Astrocyte (in vitro differentiated cells and primary cell): ENCODE measurements at regions not wholly inside any gene's neighbourhood (a gene's known extent, or its start where the extent isn't known, plus 50 kb on each side); places are given as distances from the start of the nearest gene placed in this dataset.

Experiments
- DNase-seq: peaks from one replicate; pipeline ENCODE4 v3.0.0-alpha.2; 2010; ENCODE audit warnings: low read depth
- FAIRE-seq: peaks from 2 replicates; lab custom pipeline; 2011; peaks lifted over from hg19 to GRCh38; lab: Jason Lieb, UNC
- H2AFZ ChIP-seq: 2 replicates; pipeline ENCODE4 v1.6.0; 2012; ENCODE audit warnings: low read depth, low read length, inconsistent platforms
- H3K27ac ChIP-seq: 2 replicates; pipeline ENCODE4 v1.5.1; 2011; ENCODE audit warnings: low read depth, low read length, inconsistent platforms
- H3K27me3 ChIP-seq: 2 replicates; pipeline ENCODE4 v1.6.0; 2011; ENCODE audit warnings: low read length, inconsistent platforms; ENCODE audit not compliant: insufficient read depth
- H3K36me3 ChIP-seq: 2 replicates; pipeline ENCODE4 v1.5.1; 2011; ENCODE audit warnings: low read length, inconsistent platforms; ENCODE audit not compliant: insufficient read depth
- H3K4me1 ChIP-seq: 2 replicates; pipeline ENCODE4 v1.5.1; 2011; ENCODE audit warnings: low read length, inconsistent platforms; ENCODE audit not compliant: insufficient read depth
- H3K4me2 ChIP-seq: 2 replicates; pipeline ENCODE4 v1.6.0; 2012; ENCODE audit warnings: low read length, inconsistent platforms
- H3K4me3 ChIP-seq: 2 replicates; pipeline ENCODE4 v1.5.1; 2011; ENCODE audit warnings: low read depth, mild to moderate bottlenecking, low read length, inconsistent platforms; ENCODE audit not compliant: insufficient read depth
- H3K79me2 ChIP-seq: 2 replicates; pipeline ENCODE4 v1.6.0; 2012; ENCODE audit warnings: mild to moderate bottlenecking, low read length, inconsistent platforms; ENCODE audit not compliant: insufficient read depth
- H3K9ac ChIP-seq: 2 replicates; pipeline ENCODE4 v1.6.0; 2012; ENCODE audit warnings: mild to moderate bottlenecking, low read length, inconsistent platforms
- H3K9me3 ChIP-seq: 2 replicates; pipeline ENCODE4 v1.5.1; 2012; ENCODE audit warnings: low read depth, mild to moderate bottlenecking, low read length, inconsistent platforms; ENCODE audit not compliant: insufficient read depth
- H4K20me1 ChIP-seq: 2 replicates; pipeline ENCODE4 v1.6.0; 2012; ENCODE audit warnings: low read length, inconsistent platforms; ENCODE audit not compliant: insufficient read depth
- H3K27ac Mint-ChIP-seq: one replicate; pipeline ENCODE4 v1.8.0; 2021; ENCODE audit warnings: mild to moderate bottlenecking, mixed read lengths; ENCODE audit not compliant: unreplicated experiment
- H3K27me3 Mint-ChIP-seq: one replicate; pipeline ENCODE4 v1.8.0; 2021; ENCODE audit warnings: low read depth, mixed read lengths; ENCODE audit not compliant: unreplicated experiment
- H3K36me3 Mint-ChIP-seq: one replicate; pipeline ENCODE4 v1.8.0; 2021; ENCODE audit warnings: low read depth, mixed read lengths; ENCODE audit not compliant: unreplicated experiment
- H3K4me1 Mint-ChIP-seq: one replicate; pipeline ENCODE4 v1.8.0; 2021; ENCODE audit warnings: low read depth, mixed read lengths; ENCODE audit not compliant: unreplicated experiment
- H3K4me3 Mint-ChIP-seq: one replicate; pipeline ENCODE4 v1.8.0; 2021; ENCODE audit warnings: mild to moderate bottlenecking, moderate library complexity, mixed read lengths; ENCODE audit not compliant: unreplicated experiment
- H3K9me3 Mint-ChIP-seq: one replicate; pipeline ENCODE4 v1.8.0; 2021; ENCODE audit warnings: mild to moderate bottlenecking, mixed read lengths; ENCODE audit not compliant: unreplicated experiment
- CTCF ChIP-seq: IDR thresholded peaks from 2 replicates; pipeline ENCODE4 v1.5.1; 2011; ENCODE audit warnings: low read depth, mild to moderate bottlenecking, inconsistent platforms, low read length, moderate library complexity; ENCODE audit not compliant: insufficient read depth
- EZH2 ChIP-seq: IDR thresholded peaks from 2 replicates; pipeline ENCODE4 v1.6.1; 2012; ENCODE audit warnings: mild to moderate bottlenecking, low read length, inconsistent platforms; ENCODE audit not compliant: insufficient read depth

GRCh38 chr21:43331962-43332828 is 94.7 kb downstream of the SIK1 start:
- peak overlapping the region; percentile 71 for H3K4me3 Mint-ChIP-seq

GRCh38 chr21:43331111-43331961 is 95.6 kb downstream of the SIK1 start:
- Histone ChIP-seq H3K4me2 (peak overlapping the region; percentile 24), H3K9ac (peak overlapping the region; percentile 63), H3K4me3 (no peak overlapping the region), H3K27me3 (peaks cover 3% of the 10 kb centered on the region), H3K27ac (peak overlapping the region; percentile 96), H3K36me3 (no peaks in the 10 kb centered on the region), H2AFZ (no peak overlapping the region), H4K20me1 (no peaks in the 10 kb centered on the region), H3K79me2 (no peaks in the 10 kb centered on the region), H3K4me1 (peaks cover 29% of the 10 kb centered on the region), H3K9me3 (no peaks in the 10 kb centered on the region)
- Mint-ChIP-seq H3K27ac (peak overlapping the region; percentile 86), H3K4me3 (no peak overlapping the region), H3K4me1 (peaks cover 31% of the 10 kb centered on the region), H3K27me3 (peaks cover 3% of the 10 kb centered on the region), H3K9me3 (peaks cover 6% of the 10 kb centered on the region), H3K36me3 (no peaks in the 10 kb centered on the region)
- DNase-seq (no peak), FAIRE-seq (no peak)
- TF ChIP-seq CTCF (no peak), EZH2 (no peak)

More at GRCh38 chr21:43331962-43332828, 94.7 kb downstream of the SIK1 start:
- Mint-ChIP-seq H3K27ac (peak overlapping the region; percentile 86), H3K36me3 (no peaks in the 10 kb centered on the region), H3K9me3 (peaks cover 6% of the 10 kb centered on the region), H3K4me1 (peaks cover 30% of the 10 kb centered on the region), H3K27me3 (peaks cover 2% of the 10 kb centered on the region)
- Histone ChIP-seq H3K79me2 (no peaks in the 10 kb centered on the region), H3K4me1 (peaks cover 29% of the 10 kb centered on the region), H2AFZ (peak overlapping the region; percentile 28), H4K20me1 (no peaks in the 10 kb centered on the region), H3K4me3 (no peak overlapping the region), H3K9ac (peak overlapping the region; percentile 82), H3K36me3 (no peaks in the 10 kb centered on the region), H3K27ac (peak overlapping the region; percentile 96), H3K4me2 (peak overlapping the region; percentile 79), H3K9me3 (no peaks in the 10 kb centered on the region), H3K27me3 (no peaks in the 10 kb centered on the region)
- TF ChIP-seq CTCF: no peak
- TF ChIP-seq EZH2: no peak
- DNase-seq (peak; percentile 91), FAIRE-seq (no peak)
